Astrocyte of the spinal cord (primary cell): ENCODE measurements at regions not wholly inside any gene's neighbourhood (a gene's known extent, or its start where the extent isn't known, plus 50 kb on each side); places are given as distances from the start of the nearest gene placed in this dataset.
A peak's percentile ranks its signal among the peaks of the same experiment; 100 is the strongest.

Experiments used
- DNase-seq: peaks from one replicate; pipeline ENCODE4 v3.0.0; 2011; ENCODE audit warnings: low read depth, low spot score
- H3K4me3 ChIP-seq: 2 replicates; pipeline ENCODE4 v1.5.1; 2011; ENCODE audit warnings: low read depth, mild to moderate bottlenecking, low read length, moderate library complexity
- in situ Hi-C: cut with HindIII; loops from 2 replicates; pipeline ENCODE4 v1.10.0; 2017; ENCODE audit warnings: low sequenced_read_pairs
- TF ChIP-seq, protein P1 (sequence below): IDR thresholded peaks from 2 replicates; pipeline ENCODE4 v1.5.1; 2012; ENCODE audit warnings: low read depth, mild to moderate bottlenecking, low read length, inconsistent platforms

DNA sequence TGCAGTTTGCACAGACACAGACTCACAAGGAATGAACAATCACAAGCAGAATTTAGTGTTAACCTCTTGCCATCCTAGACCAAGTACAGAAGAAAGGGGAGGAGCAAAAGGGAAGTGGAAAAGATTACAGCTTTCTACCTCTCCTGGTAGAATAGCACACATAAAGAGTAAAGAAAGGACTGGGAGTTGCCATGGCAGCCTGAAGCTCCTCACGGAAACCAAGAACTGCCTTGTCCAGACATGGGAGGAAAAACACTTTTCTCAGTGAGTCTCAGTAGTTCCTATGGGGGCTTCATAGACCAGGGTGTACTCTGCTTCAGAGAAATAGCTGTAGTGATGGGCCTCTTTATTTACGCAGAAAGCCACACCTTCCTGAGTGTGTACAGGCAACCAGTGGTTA lies 114.7 kb upstream of the GAP43 start:
- in situ Hi-C loops: no loop called here
- no peak for DNase-seq
- H3K4me3 ChIP-seq: no peak overlapping the region
- TF ChIP-seq, protein P1, sequence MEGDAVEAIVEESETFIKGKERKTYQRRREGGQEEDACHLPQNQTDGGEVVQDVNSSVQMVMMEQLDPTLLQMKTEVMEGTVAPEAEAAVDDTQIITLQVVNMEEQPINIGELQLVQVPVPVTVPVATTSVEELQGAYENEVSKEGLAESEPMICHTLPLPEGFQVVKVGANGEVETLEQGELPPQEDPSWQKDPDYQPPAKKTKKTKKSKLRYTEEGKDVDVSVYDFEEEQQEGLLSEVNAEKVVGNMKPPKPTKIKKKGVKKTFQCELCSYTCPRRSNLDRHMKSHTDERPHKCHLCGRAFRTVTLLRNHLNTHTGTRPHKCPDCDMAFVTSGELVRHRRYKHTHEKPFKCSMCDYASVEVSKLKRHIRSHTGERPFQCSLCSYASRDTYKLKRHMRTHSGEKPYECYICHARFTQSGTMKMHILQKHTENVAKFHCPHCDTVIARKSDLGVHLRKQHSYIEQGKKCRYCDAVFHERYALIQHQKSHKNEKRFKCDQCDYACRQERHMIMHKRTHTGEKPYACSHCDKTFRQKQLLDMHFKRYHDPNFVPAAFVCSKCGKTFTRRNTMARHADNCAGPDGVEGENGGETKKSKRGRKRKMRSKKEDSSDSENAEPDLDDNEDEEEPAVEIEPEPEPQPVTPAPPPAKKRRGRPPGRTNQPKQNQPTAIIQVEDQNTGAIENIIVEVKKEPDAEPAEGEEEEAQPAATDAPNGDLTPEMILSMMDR: no peak

DNA sequence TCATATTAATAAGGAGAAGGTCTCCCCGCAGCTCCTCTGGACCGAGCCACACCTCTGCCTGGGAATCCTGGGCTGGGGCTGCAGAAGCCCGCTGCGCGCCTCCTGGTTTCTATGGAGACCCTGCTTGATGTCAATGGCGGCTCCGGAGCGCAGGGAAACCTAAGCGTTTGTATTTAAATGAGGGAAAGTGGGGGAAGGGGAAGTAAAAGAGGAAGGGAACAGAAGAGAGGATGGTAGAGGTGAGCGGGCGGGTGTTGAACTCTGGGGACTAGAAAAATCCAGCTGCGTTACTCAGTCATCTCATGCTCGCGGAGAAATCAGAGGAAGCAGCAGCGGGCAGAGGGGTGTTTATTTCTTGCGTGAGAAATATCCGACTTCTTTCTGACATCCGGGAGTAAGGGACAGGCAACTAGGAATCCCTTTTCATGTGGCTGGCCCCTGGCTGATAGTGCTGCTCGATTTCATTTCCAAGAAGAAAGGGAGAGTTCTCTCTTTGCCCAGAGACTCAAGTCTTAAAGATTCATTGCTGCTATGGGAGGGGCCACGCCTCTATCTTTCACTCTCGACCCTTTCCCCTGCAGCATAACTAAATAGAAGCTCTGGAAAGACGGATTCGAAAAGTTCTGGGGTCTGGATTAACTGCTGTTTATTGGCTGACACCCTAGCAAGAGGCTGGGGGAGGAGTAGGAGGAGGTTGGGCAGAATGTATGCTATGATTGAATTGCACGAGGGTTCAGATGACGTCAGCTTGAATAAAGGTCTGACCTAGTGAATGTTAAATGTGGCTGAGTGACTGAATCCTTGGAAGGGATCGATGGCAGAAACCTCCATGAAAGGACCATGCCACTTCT lies 110.5 kb upstream of the GAP43 start:
- DNase-seq: peak; percentile 60
- in situ Hi-C loops: no loop called here
- H3K4me3 ChIP-seq: peak overlapping the region; percentile 59
- TF ChIP-seq, protein P1: no peak

DNA sequence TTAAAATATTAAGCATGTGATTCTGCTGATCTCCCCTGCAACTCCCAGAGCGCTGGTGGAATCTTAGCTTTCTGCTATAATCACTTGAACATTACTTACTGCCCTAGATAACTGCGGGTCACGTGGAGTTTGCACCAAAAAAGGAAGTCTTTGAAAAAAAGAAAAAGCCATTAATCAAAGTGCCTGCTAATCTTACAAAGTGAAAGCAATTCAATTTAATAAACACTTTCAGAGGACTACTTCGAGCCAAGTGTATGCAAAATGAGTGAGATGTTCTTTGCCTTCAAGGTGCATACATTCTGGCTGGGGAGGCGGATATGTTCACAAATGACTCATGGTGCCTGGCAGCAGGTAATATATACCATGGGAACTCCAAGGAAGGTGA lies 109.9 kb upstream of the GAP43 start:
- in situ Hi-C loops: no loop called here
- TF ChIP-seq, protein P1: no peak
- DNase-seq: no peak
- H3K4me3 ChIP-seq: peak overlapping the region; percentile 59

DNA sequence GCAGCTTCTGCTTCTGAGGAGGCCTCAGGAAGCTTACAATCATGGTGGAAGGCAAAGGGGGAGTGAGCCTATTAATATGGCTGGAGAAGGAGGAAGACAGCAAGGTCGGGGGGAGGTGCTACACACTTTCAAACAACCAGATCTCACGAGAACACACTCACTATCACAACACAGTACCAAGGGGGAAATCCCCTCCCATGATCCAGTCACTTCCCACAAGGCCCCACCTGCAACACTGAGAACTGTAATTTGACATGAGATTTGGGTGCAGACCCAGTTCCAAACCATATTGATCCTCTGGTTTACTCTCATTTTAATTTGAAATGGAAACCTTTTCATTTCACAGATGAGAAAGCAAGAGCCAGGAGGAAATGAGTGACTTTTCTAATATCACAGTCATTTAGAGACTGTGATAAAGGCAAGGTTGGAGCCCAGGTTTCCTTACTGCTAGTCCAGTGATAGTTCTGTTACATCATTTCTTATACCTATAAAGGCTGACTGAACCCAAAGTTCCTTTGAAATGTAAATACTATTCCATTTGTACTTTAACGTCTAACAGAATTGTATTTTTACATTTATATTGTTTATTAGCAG lies 105.8 kb upstream of the GAP43 start:
- no peak overlapping the region for H3K4me3 ChIP-seq
- in situ Hi-C loops: no loop called here
- TF ChIP-seq, protein P1: no peak
- no peak for DNase-seq

DNA sequence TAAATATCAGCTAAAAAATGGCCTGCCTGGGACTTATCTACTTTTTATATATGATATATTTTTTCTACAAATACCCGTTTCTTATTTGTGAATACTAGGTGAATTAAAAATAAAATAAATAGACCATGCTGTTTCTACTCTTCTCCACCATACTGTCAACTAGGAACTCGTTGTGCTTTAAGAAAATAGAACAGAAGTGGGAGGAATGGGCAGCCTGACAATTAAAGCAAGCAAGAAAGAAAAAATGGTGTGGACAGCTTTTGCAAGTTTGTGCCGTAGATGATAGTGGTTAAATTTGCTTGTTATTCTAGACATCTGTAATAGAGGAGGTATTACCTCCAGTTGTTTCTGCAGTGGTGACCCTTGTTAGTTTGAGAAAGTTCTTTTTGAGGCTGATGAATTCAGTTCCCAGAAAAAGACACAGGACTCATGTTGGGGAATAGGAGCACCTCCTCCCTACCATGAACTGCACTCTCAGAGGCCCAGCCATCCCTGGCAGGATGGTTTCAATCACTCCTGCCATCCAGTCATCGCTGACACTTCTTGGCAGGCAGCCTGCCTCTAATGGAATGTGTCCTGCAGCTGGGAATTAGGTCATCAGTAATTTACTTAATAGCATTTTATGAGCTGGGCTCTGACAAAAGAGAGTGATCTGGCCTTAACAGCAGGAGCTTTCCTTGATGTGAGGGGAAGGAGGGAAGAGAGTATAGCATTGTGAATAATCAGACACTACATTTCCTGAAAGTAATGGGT lies 105.0 kb upstream of the GAP43 start:
- no peak overlapping the region for H3K4me3 ChIP-seq
- TF ChIP-seq, protein P1: no peak
- DNase-seq: peak; percentile 91
- in situ Hi-C loops: no loop called here

DNA sequence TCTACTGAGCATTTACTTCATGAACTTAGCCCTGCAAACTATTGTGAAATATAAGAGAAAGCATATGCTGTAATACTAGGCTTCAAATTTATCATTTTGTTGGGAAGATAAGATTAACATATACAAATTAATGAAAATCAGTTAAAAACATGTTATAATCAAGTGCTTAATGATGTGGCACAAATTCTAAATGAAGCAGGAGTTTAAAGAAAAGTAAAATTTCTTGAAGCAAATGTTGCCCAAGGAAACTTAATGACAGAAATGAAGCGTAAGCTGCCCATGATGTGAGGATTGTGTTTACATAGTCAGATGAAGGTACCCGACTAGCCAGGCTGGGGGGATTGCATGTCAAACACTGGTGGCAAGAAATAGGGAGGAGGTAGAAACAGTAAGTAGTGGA lies 103.1 kb upstream of the GAP43 start:
- no peak for DNase-seq
- H3K4me3 ChIP-seq: no peak overlapping the region
- in situ Hi-C loops: no loop called here
- TF ChIP-seq, protein P1: no peak
